ENCODE measurements at regions not wholly inside any gene's neighbourhood (a gene's known extent, or its start where the extent isn't known, plus 50 kb on each side); places are given as distances from the start of the nearest gene placed in this dataset.

- TF ChIP-seq CTCF (IDR thresholded peaks at IDR 0.05) (no peak), POLR2A (IDR thresholded peaks at IDR 0.05) (no peak)
Measured at GRCh38 chr18:54052732-54053429, 171.6 kb downstream of the MBD2 start.
